ENCODE measurements at regions not wholly inside any gene's neighbourhood (a gene's known extent, or its start where the extent isn't known, plus 50 kb on each side); places are given as distances from the start of the nearest gene placed in this dataset.
"Not testable (repeated sequence)": the region's sequence is repeated elsewhere in the genome, so short reads cannot be mapped to it uniquely, and the experiment has no call there.

GRCh38 chr1:238379446-238379845, 488.7 kb upstream of the ZP4 start:
- not testable (repeated sequence) for H3K36me3 Mint-ChIP-seq (ENCODE audit: low read depth); ATAC-seq (replicated peaks); H3K4me3 Mint-ChIP-seq; H3K27ac Mint-ChIP-seq; H3K4me1 Mint-ChIP-seq; H3K27me3 Mint-ChIP-seq; H3K9me3 Mint-ChIP-seq

GRCh38 chr1:238377280-238377919, 486.7 kb upstream of the ZP4 start:
- no peaks in the 10 kb centered on the region for H3K27me3 Mint-ChIP-seq
- no peak for ATAC-seq (replicated peaks)
- H3K9me3 Mint-ChIP-seq = peaks cover 7% of the 10 kb centered on the region
- no peaks in the 10 kb centered on the region for H3K36me3 Mint-ChIP-seq (ENCODE audit: low read depth)
- no peak overlapping the region for H3K27ac Mint-ChIP-seq
- no peaks in the 10 kb centered on the region for H3K4me1 Mint-ChIP-seq
- H3K4me3 Mint-ChIP-seq = no peak overlapping the region

- H3K36me3 Mint-ChIP-seq (ENCODE audit: low read depth) = no peaks in the 10 kb centered on the region
- H3K9me3 Mint-ChIP-seq = peaks cover 5% of the 10 kb centered on the region
- H3K27me3 Mint-ChIP-seq = no peaks in the 10 kb centered on the region
- H3K4me3 Mint-ChIP-seq = no peak overlapping the region
- no peaks in the 10 kb centered on the region for H3K4me1 Mint-ChIP-seq
- no peak overlapping the region for H3K27ac Mint-ChIP-seq
- ATAC-seq (replicated peaks) = no peak
Observed at GRCh38 chr1:238370599-238370998, 479.9 kb upstream of the ZP4 start.

GRCh38 chr1:238364214-238364892, 473.6 kb upstream of the ZP4 start:
- Mint-ChIP-seq H3K36me3 (ENCODE audit: low read depth) (no peaks in the 10 kb centered on the region), H3K9me3 (peaks cover 9% of the 10 kb centered on the region), H3K4me3 (no peak overlapping the region), H3K27me3 (no peaks in the 10 kb centered on the region), H3K27ac (no peak overlapping the region), H3K4me1 (no peaks in the 10 kb centered on the region)
- no peak for ATAC-seq (replicated peaks)

GRCh38 chr1:238360474-238360873, 469.8 kb upstream of the ZP4 start:
- Mint-ChIP-seq H3K27ac (no peak overlapping the region), H3K4me3 (no peak overlapping the region), H3K4me1 (no peaks in the 10 kb centered on the region), H3K9me3 (peaks cover 10% of the 10 kb centered on the region), H3K36me3 (ENCODE audit: low read depth) (no peaks in the 10 kb centered on the region), H3K27me3 (no peaks in the 10 kb centered on the region)
- ATAC-seq (replicated peaks) = no peak

GRCh38 chr1:238350471-238350870, 459.7 kb upstream of the ZP4 start:
- H3K9me3 Mint-ChIP-seq = peaks cover 13% of the 10 kb centered on the region
- H3K4me3 Mint-ChIP-seq = no peak overlapping the region
- H3K27me3 Mint-ChIP-seq = no peaks in the 10 kb centered on the region
- H3K4me1 Mint-ChIP-seq = no peaks in the 10 kb centered on the region
- no peak for ATAC-seq (replicated peaks)
- no peak overlapping the region for H3K27ac Mint-ChIP-seq
- no peaks in the 10 kb centered on the region for H3K36me3 Mint-ChIP-seq (ENCODE audit: low read depth)

- no peaks in the 10 kb centered on the region for H3K36me3 Mint-ChIP-seq (ENCODE audit: low read depth)
- H3K4me3 Mint-ChIP-seq = no peak overlapping the region
- no peak for ATAC-seq (replicated peaks)
- no peak overlapping the region for H3K27ac Mint-ChIP-seq
- no peaks in the 10 kb centered on the region for H3K4me1 Mint-ChIP-seq
- peaks cover 15% of the 10 kb centered on the region for H3K9me3 Mint-ChIP-seq
- no peaks in the 10 kb centered on the region for H3K27me3 Mint-ChIP-seq
Observed at GRCh38 chr1:238346340-238346739, 455.6 kb upstream of the ZP4 start.

GRCh38 chr1:238345837-238346236, 455.1 kb upstream of the ZP4 start:
- Mint-ChIP-seq H3K36me3 (ENCODE audit: low read depth) (no peaks in the 10 kb centered on the region), H3K9me3 (peaks cover 15% of the 10 kb centered on the region), H3K4me3 (no peak overlapping the region), H3K27ac (no peak overlapping the region), H3K4me1 (no peaks in the 10 kb centered on the region), H3K27me3 (no peaks in the 10 kb centered on the region)
- ATAC-seq (replicated peaks) = no peak

GRCh38 chr1:238343852-238344251, 453.1 kb upstream of the ZP4 start:
- Mint-ChIP-seq H3K9me3 (peaks cover 29% of the 10 kb centered on the region), H3K36me3 (ENCODE audit: low read depth) (no peaks in the 10 kb centered on the region), H3K27ac (no peak overlapping the region), H3K27me3 (no peaks in the 10 kb centered on the region), H3K4me1 (no peaks in the 10 kb centered on the region), H3K4me3 (no peak overlapping the region)
- no peak for ATAC-seq (replicated peaks)

- H3K4me1 Mint-ChIP-seq = no peaks in the 10 kb centered on the region
- H3K36me3 Mint-ChIP-seq (ENCODE audit: low read depth) = no peaks in the 10 kb centered on the region
- ATAC-seq (replicated peaks) = no peak
- H3K9me3 Mint-ChIP-seq = peaks cover 30% of the 10 kb centered on the region
- H3K27ac Mint-ChIP-seq = no peak overlapping the region
- peaks cover 3% of the 10 kb centered on the region for H3K27me3 Mint-ChIP-seq
- H3K4me3 Mint-ChIP-seq = no peak overlapping the region
Observed at GRCh38 chr1:238341395-238341794, 450.7 kb upstream of the ZP4 start.

- Mint-ChIP-seq H3K36me3 (ENCODE audit: low read depth) (no peaks in the 10 kb centered on the region), H3K4me1 (no peaks in the 10 kb centered on the region), H3K4me3 (no peak overlapping the region), H3K27me3 (peaks cover 3% of the 10 kb centered on the region), H3K27ac (no peak overlapping the region), H3K9me3 (peaks cover 32% of the 10 kb centered on the region)
- ATAC-seq (replicated peaks) = no peak
Observed at GRCh38 chr1:238340989-238341388, 450.3 kb upstream of the ZP4 start.

- Mint-ChIP-seq H3K27me3 (peaks cover 3% of the 10 kb centered on the region), H3K9me3 (peaks cover 24% of the 10 kb centered on the region), H3K36me3 (ENCODE audit: low read depth) (no peaks in the 10 kb centered on the region), H3K27ac (no peak overlapping the region), H3K4me1 (no peaks in the 10 kb centered on the region), H3K4me3 (no peak overlapping the region)
- no peak for ATAC-seq (replicated peaks)
Observed at GRCh38 chr1:238336531-238336930, 445.8 kb upstream of the ZP4 start.

GRCh38 chr1:238334170-238334569, 443.4 kb upstream of the ZP4 start:
- peaks cover 18% of the 10 kb centered on the region for H3K9me3 Mint-ChIP-seq
- H3K4me3 Mint-ChIP-seq = no peak overlapping the region
- no peaks in the 10 kb centered on the region for H3K4me1 Mint-ChIP-seq
- no peak overlapping the region for H3K27ac Mint-ChIP-seq
- no peaks in the 10 kb centered on the region for H3K36me3 Mint-ChIP-seq (ENCODE audit: low read depth)
- no peak for ATAC-seq (replicated peaks)
- H3K27me3 Mint-ChIP-seq = peaks cover 3% of the 10 kb centered on the region

GRCh38 chr1:238331557-238331956, 440.8 kb upstream of the ZP4 start:
- Mint-ChIP-seq H3K27me3 (no peaks in the 10 kb centered on the region), H3K9me3 (peaks cover 15% of the 10 kb centered on the region), H3K36me3 (ENCODE audit: low read depth) (no peaks in the 10 kb centered on the region), H3K4me1 (no peaks in the 10 kb centered on the region), H3K27ac (no peak overlapping the region), H3K4me3 (no peak overlapping the region)
- no peak for ATAC-seq (replicated peaks)

GRCh38 chr1:238329671-238330070, 438.9 kb upstream of the ZP4 start:
- Mint-ChIP-seq H3K27ac (no peak overlapping the region), H3K36me3 (ENCODE audit: low read depth) (no peaks in the 10 kb centered on the region), H3K9me3 (peaks cover 11% of the 10 kb centered on the region), H3K27me3 (no peaks in the 10 kb centered on the region), H3K4me3 (no peak overlapping the region), H3K4me1 (no peaks in the 10 kb centered on the region)
- no peak for ATAC-seq (replicated peaks)
